Keratinocyte (primary cell): ENCODE measurements at regions not wholly inside any gene's neighbourhood (a gene's known extent, or its start where the extent isn't known, plus 50 kb on each side); places are given as distances from the start of the nearest gene placed in this dataset.

Experiments
- DNase-seq: peaks from one replicate; pipeline ENCODE4 v3.0.0-alpha.2; 2011; ENCODE audit warnings: low read depth, missing footprints, low spot score
- FAIRE-seq: peaks from 2 replicates; lab custom pipeline; 2011; peaks lifted over from hg19 to GRCh38; lab: Jason Lieb, UNC
- H2AFZ ChIP-seq: 2 replicates; pipeline ENCODE4 v1.6.0; 2012; ENCODE audit warnings: low read length, control low read depth, inconsistent platforms; ENCODE audit not compliant: control insufficient read depth
- H3K27ac ChIP-seq: 2 replicates; pipeline ENCODE4 v1.5.1; 2011; ENCODE audit warnings: low read length; ENCODE audit not compliant: control insufficient read depth, insufficient read depth
- H3K27me3 ChIP-seq: 3 replicates; pipeline ENCODE4 v1.6.0; 2011; ENCODE audit warnings: low read length; ENCODE audit not compliant: control insufficient read depth, insufficient read depth; ENCODE audit errors: extremely low read depth
- H3K36me3 ChIP-seq, 2 experiments: 2 replicates in 1 of 2; 3 replicates in 1 of 2; pipeline ENCODE4 v1.5.1; 2011; ENCODE audit warnings: low read length in 2 of 2, mild to moderate bottlenecking in 1 of 2; ENCODE audit not compliant: control insufficient read depth in 2 of 2, insufficient read depth in 2 of 2; ENCODE audit errors: extremely low read depth in 1 of 2
- H3K4me1 ChIP-seq: 3 replicates; pipeline ENCODE4 v1.5.1; 2011; ENCODE audit warnings: low read length; ENCODE audit not compliant: control insufficient read depth, insufficient read depth; ENCODE audit errors: extremely low read depth
- H3K4me2 ChIP-seq: 3 replicates; pipeline ENCODE4 v1.6.0; 2011; ENCODE audit warnings: low read depth, low read length; ENCODE audit not compliant: control insufficient read depth, insufficient read depth; ENCODE audit errors: extremely low read depth
- H3K4me3 ChIP-seq, 3 experiments: fragments of 200-600 bp in 1 of 3; sonication (generic) in 1 of 3; 2 replicates in 2 of 3; 3 replicates in 1 of 3; pipeline ENCODE4 v1.5.1; 2011 to 2016; ENCODE audit warnings: low read length in 3 of 3, mild to moderate bottlenecking in 3 of 3, control low read depth in 2 of 3, inconsistent platforms in 1 of 3, low read depth in 1 of 3, mixed read lengths in 1 of 3, mixed run types in 1 of 3, moderate library complexity in 1 of 3; ENCODE audit not compliant: control insufficient read depth in 2 of 3, insufficient read depth in 2 of 3; ENCODE audit errors: extremely low read depth in 1 of 3
- H3K79me2 ChIP-seq: 2 replicates; pipeline ENCODE4 v1.6.0; 2012; ENCODE audit warnings: low read length; ENCODE audit not compliant: control insufficient read depth, insufficient read depth
- H3K9ac ChIP-seq: 3 replicates; pipeline ENCODE4 v1.6.0; 2011; ENCODE audit warnings: low read length; ENCODE audit not compliant: control insufficient read depth, insufficient read depth; ENCODE audit errors: extremely low read depth
- H3K9me1 ChIP-seq: 3 replicates; pipeline ENCODE4 v1.6.0; 2011; ENCODE audit warnings: low read length; ENCODE audit not compliant: control insufficient read depth, insufficient read depth; ENCODE audit errors: extremely low read depth
- H3K9me3 ChIP-seq: 2 replicates; pipeline ENCODE4 v1.5.1; 2012; ENCODE audit warnings: low read depth, low read length; ENCODE audit not compliant: control insufficient read depth
- H4K20me1 ChIP-seq: 3 replicates; pipeline ENCODE4 v1.6.0; 2011; ENCODE audit warnings: low read length; ENCODE audit not compliant: control insufficient read depth, insufficient read depth; ENCODE audit errors: extremely low read depth
- EZH2 ChIP-seq: IDR thresholded peaks from one replicate; pipeline ENCODE4 v1.6.1; 2012; ENCODE audit warnings: inconsistent platforms, mild to moderate bottlenecking, low read length, moderate library complexity
- dilution Hi-C: fragments of 300-500 bp; cut with MboI; formaldehyde crosslinking; loops from one replicate; pipeline ENCODE4 v1.7.0; 2020; ENCODE audit warnings: low sequenced_read_pairs; ENCODE audit not compliant: extremely low pct_ligation_motif_present
- TF ChIP-seq, protein P1 (sequence below), 3 experiments: IDR thresholded peaks in 1 of 3; conservative IDR thresholded peaks in 1 of 3; optimal IDR thresholded peaks in 1 of 3; 2 replicates in 2 of 3; 3 replicates in 1 of 3; pipeline versions ENCODE3 to v1.5.1; 2011; ENCODE audit warnings: low read length in 3 of 3, mild to moderate bottlenecking in 3 of 3, moderate library complexity in 2 of 3, control low read depth in 1 of 3, inconsistent platforms in 1 of 3; ENCODE audit not compliant: insufficient read depth in 2 of 3; ENCODE audit errors: extremely low read depth in 1 of 3

DNA sequence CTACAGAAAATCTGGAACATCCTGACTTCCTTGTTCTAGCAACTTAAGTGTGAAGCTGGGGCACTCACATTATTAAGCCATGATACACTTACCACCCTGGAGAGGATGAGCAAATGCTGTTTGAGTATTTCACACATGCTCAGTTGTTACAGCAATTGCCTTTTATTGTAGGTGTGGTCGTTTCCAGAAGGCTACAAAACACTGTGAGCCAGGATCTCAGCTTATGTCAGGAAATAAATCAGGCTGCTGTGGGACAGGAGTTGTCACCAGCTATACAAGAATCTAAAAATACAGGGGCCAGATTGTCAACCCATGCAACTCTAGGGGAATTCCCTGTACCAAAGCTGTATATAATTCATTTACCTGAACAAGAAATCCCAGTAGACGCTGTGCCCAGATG, 273.3 kb upstream of the SP4 start:
- Histone ChIP-seq H4K20me1 (no peaks in the 10 kb centered on the region), H3K4me3 (no peak overlapping the region), H3K79me2 (no peaks in the 10 kb centered on the region), H3K9ac (no peak overlapping the region), H3K4me1 (no peaks in the 10 kb centered on the region), H3K9me3 (no peaks in the 10 kb centered on the region), H3K9me1 (no peaks in the 10 kb centered on the region), H3K4me2 (no peak overlapping the region), H3K27ac (no peak overlapping the region), H2AFZ (no peak overlapping the region), H3K36me3 (no peaks in the 10 kb centered on the region), H3K27me3 (no peaks in the 10 kb centered on the region)
- FAIRE-seq: peak; percentile 43
- TF ChIP-seq, protein P1, sequence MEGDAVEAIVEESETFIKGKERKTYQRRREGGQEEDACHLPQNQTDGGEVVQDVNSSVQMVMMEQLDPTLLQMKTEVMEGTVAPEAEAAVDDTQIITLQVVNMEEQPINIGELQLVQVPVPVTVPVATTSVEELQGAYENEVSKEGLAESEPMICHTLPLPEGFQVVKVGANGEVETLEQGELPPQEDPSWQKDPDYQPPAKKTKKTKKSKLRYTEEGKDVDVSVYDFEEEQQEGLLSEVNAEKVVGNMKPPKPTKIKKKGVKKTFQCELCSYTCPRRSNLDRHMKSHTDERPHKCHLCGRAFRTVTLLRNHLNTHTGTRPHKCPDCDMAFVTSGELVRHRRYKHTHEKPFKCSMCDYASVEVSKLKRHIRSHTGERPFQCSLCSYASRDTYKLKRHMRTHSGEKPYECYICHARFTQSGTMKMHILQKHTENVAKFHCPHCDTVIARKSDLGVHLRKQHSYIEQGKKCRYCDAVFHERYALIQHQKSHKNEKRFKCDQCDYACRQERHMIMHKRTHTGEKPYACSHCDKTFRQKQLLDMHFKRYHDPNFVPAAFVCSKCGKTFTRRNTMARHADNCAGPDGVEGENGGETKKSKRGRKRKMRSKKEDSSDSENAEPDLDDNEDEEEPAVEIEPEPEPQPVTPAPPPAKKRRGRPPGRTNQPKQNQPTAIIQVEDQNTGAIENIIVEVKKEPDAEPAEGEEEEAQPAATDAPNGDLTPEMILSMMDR (optimal IDR thresholded peaks at IDR 0.05 in 1 of 3, IDR thresholded peaks at IDR 0.05 in 1 of 3, conservative IDR thresholded peaks at IDR 0.05 in 1 of 3; ENCODE audit: extremely low read depth in 1 of 3, insufficient read depth in 2 of 3, low read length in 3 of 3): no peak
- TF ChIP-seq EZH2: no peak
- DNase-seq: no peak
- dilution Hi-C loops: no loop called here

DNA sequence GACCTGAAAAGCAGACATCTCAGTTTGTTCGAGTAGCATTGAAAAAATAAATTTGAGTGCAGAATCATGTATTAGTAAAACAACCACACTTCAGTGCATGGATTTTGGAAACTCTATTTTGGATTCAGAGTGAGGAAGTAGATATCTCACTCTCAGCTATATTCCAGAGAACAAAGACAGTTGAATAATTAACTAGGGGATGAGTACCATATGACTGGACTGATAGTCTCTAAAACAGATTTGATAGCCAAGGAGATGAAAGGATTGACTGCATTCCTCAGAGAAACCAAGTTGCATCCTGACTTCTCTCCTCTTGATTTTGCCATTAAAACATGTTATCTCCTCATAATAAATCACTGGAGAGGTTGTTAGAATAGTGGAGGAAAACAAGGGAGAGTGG, 268.4 kb upstream of the SP4 start:
- no peak for FAIRE-seq
- Histone ChIP-seq H4K20me1 (no peaks in the 10 kb centered on the region), H3K27me3 (no peaks in the 10 kb centered on the region), H3K79me2 (no peaks in the 10 kb centered on the region), H3K9me1 (no peaks in the 10 kb centered on the region), H3K4me3 (no peak overlapping the region), H3K36me3 (no peaks in the 10 kb centered on the region), H3K9ac (no peak overlapping the region), H3K4me2 (no peak overlapping the region), H2AFZ (no peak overlapping the region), H3K4me1 (no peaks in the 10 kb centered on the region), H3K9me3 (no peaks in the 10 kb centered on the region), H3K27ac (no peak overlapping the region)
- no peak for DNase-seq
- TF ChIP-seq, protein P1 (optimal IDR thresholded peaks at IDR 0.05 in 1 of 3, IDR thresholded peaks at IDR 0.05 in 1 of 3, conservative IDR thresholded peaks at IDR 0.05 in 1 of 3; ENCODE audit: extremely low read depth in 1 of 3, insufficient read depth in 2 of 3, low read length in 3 of 3): no peak
- dilution Hi-C loops: no loop called here
